Kidney (tissue), 13 donors: ENCODE measurements at regions not wholly inside any gene's neighbourhood (a gene's known extent, or its start where the extent isn't known, plus 50 kb on each side); places are given as distances from the start of the nearest gene placed in this dataset.

Experiments
- DNase-seq, 5 donors: peaks; one replicate each; pipeline ENCODE4 v3.0.0-alpha.2; 2013 to 2020
- FAIRE-seq: peaks from 2 replicates; lab custom pipeline; 2012; peaks lifted over from hg19 to GRCh38; lab: Jason Lieb, UNC
- H3K27ac ChIP-seq, 2 donors: one replicate each; pipeline ENCODE4 v1.7.0; 2013; ENCODE audit warnings: low read depth in 2 of 2, low read length in 2 of 2, inconsistent platforms in 1 of 2
- H3K27me3 ChIP-seq: one replicate; pipeline ENCODE4 v1.7.1; 2013; ENCODE audit warnings: low read length, inconsistent platforms; ENCODE audit not compliant: control insufficient read depth, insufficient read depth
- H3K36me3 ChIP-seq, 3 donors: one replicate each; pipeline versions ENCODE4 v1.7.0 to v1.7.1; 2013; ENCODE audit warnings: low read length in 3 of 3, control low read depth in 1 of 3, inconsistent platforms in 1 of 3; ENCODE audit not compliant: insufficient read depth in 3 of 3, control insufficient read depth in 2 of 3
- H3K4me1 ChIP-seq, 3 donors: one replicate each; pipeline versions ENCODE4 v1.7.0 to v1.7.1; 2013; ENCODE audit warnings: low read length in 3 of 3, inconsistent platforms in 1 of 3, low read depth in 1 of 3; ENCODE audit not compliant: control insufficient read depth in 2 of 3, insufficient read depth in 2 of 3
- H3K4me3 ChIP-seq, 3 donors: one replicate each; pipeline versions ENCODE4 v1.7.0 to v1.8.1; 2013; ENCODE audit warnings: low read length in 3 of 3, control low read depth in 1 of 3, inconsistent platforms in 1 of 3
- H3K9ac ChIP-seq, 3 donors: one replicate each; pipeline versions ENCODE4 v1.7.0 to v1.7.1; 2013; ENCODE audit warnings: low read length in 3 of 3, control low read depth in 1 of 3, inconsistent platforms in 1 of 3
- H3K9me3 ChIP-seq, 3 donors: one replicate each; pipeline versions ENCODE4 v1.7.0 to v1.7.1; 2013; ENCODE audit warnings: low read length in 3 of 3, control low read depth in 1 of 3, inconsistent platforms in 1 of 3; ENCODE audit not compliant: control insufficient read depth in 2 of 3, insufficient read depth in 1 of 3
- intact Hi-C: fragments of 100-400 bp; cut with DNase I; formaldehyde crosslinking; loops from one replicate; pipeline ENCODE4 v1.11.1; 2022
- TF ChIP-seq, protein P1 (sequence below): IDR thresholded peaks from 3 replicates; pipeline ENCODE4 v1.5.1; 2012; ENCODE audit warnings: mild to moderate bottlenecking, moderate library complexity, borderline replicate concordance; ENCODE audit not compliant: insufficient read depth; ENCODE audit errors: extremely low read depth
- donor health status: control.
- donor health status: control.
- donor health status: control.
- donor health status: control.
- donor health status: control.
- donor health status: DM: yes; HTN: yes; CAD: no.
- donor health status: Normal renal cell carcinoma (clear cell type).

DNA sequence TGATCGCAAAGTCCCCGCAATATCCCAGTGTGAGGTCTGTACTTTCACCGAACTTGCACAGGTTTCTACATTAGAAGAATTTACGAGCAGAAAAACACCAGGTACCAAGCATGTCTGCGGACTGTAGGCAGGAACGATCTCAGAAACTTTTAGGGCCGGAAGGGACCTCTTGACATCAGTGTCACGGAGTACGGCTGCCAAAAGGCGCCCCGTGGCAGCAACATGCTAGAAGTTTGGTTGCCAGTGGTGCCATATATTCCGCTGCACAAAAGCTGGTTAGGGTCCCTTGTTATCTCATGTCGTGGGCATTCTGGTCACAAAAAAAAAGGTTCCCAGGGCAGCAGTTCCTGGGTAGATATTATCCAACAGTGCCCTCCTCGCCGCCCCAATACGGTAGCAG is 61.0 kb upstream of the DCAF8L1 start:
- intact Hi-C loops = no loop called here
- no peak overlapping the region for H3K27ac ChIP-seq
- H3K4me1 ChIP-seq = no peaks in the 10 kb centered on the region
- FAIRE-seq (no peak), DNase-seq (no peak)
- no peaks in the 10 kb centered on the region for H3K9me3 ChIP-seq
- no peaks in the 10 kb centered on the region for H3K27me3 ChIP-seq
- no peak overlapping the region for H3K4me3 ChIP-seq
- TF ChIP-seq, protein P1, sequence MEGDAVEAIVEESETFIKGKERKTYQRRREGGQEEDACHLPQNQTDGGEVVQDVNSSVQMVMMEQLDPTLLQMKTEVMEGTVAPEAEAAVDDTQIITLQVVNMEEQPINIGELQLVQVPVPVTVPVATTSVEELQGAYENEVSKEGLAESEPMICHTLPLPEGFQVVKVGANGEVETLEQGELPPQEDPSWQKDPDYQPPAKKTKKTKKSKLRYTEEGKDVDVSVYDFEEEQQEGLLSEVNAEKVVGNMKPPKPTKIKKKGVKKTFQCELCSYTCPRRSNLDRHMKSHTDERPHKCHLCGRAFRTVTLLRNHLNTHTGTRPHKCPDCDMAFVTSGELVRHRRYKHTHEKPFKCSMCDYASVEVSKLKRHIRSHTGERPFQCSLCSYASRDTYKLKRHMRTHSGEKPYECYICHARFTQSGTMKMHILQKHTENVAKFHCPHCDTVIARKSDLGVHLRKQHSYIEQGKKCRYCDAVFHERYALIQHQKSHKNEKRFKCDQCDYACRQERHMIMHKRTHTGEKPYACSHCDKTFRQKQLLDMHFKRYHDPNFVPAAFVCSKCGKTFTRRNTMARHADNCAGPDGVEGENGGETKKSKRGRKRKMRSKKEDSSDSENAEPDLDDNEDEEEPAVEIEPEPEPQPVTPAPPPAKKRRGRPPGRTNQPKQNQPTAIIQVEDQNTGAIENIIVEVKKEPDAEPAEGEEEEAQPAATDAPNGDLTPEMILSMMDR = no peak
- no peak overlapping the region for H3K9ac ChIP-seq
- H3K36me3 ChIP-seq = no peaks in the 10 kb centered on the region

DNA sequence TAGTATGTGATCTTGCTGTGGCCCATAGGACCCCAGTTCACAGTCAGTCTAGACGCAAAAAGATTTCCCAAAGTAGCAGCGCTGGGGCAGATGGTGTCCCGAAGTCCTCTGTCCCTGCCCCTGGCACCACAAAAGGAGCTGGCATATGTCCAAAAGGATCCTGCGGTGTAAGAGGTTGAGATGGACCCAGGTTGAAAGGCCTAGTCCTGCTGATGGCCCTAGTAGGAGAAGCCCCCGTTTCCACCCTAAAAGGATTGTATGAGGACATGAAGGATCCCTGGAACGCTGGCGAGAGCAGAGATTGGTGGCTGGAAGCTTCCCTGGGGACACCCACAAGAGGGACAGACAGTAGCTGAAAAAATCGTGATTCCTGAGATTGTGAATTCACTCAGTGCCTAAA is 58.0 kb upstream of the DCAF8L1 start:
- no peaks in the 10 kb centered on the region for H3K9me3 ChIP-seq
- no peak overlapping the region for H3K4me3 ChIP-seq
- no peak overlapping the region for H3K9ac ChIP-seq
- H3K4me1 ChIP-seq = no peaks in the 10 kb centered on the region
- TF ChIP-seq, protein P1 = no peak
- no peaks in the 10 kb centered on the region for H3K36me3 ChIP-seq
- FAIRE-seq (no peak), DNase-seq (no peak)
- intact Hi-C loops = no loop called here
- no peak overlapping the region for H3K27ac ChIP-seq
- H3K27me3 ChIP-seq = no peaks in the 10 kb centered on the region
